ENCODE measurements at regions not wholly inside any gene's neighbourhood (a gene's known extent, or its start where the extent isn't known, plus 50 kb on each side); places are given as distances from the start of the nearest gene placed in this dataset.

DNA sequence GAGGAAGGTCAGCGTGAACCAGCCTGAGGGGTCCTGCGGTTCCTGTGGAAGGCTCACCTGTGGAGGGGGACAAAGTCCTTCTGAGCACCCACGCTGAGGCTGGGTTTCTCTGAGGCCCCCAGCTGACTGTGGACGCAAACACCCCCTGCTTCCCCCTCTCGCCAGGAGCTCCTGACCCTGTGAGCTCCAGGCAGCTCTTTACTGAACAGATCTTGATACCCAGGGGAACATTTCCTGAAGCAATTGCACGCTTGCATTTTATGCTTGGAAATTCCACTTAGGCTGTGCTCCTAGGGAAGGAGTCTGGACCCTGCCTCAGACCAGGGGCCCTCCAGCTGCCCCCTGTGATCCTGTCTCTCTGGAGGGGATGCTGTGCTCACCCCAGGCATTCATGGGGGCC is 454.2 kb upstream of the B3GAT1 start:
- H3K27ac ChIP-seq (ENCODE audit: low read depth, low read length) = no peak overlapping the region
- H2AFZ ChIP-seq (ENCODE audit: low read depth, low read length, poor library complexity, severe bottlenecking) = no peak overlapping the region
- H3K27me3 ChIP-seq (ENCODE audit: insufficient read depth, low read length) = peaks cover 2% of the 10 kb centered on the region; the same call in 1 of the 2 replicates
- DNase-seq (ENCODE audit: low read depth, low spot score) (no peak), ATAC-seq (no peak)
- no peaks in the 10 kb centered on the region for H3K9me3 ChIP-seq (ENCODE audit: control insufficient read depth in 1 of 2, insufficient read depth in 1 of 2, low read depth in 1 of 2, low read length in 2 of 2)
- intact Hi-C loops (cut with micrococcal nuclease) = loop anchor here (5.0 kb wide), 1 partner anchor 504 kb away; no protein-coding TSS in a partner anchor
- ChIA-PET RAD21 (ENCODE audit: low non-redundant PET in 1 of 2, low total read pairs in 2 of 2, uncharacterized antibody in 2 of 2, unreplicated experiment in 2 of 2) (no interaction called here), CTCF (no interaction called here), POLR2A (no interaction called here)
- H3K9ac ChIP-seq (ENCODE audit: low read length) = no peak overlapping the region
- no peaks in the 10 kb centered on the region for H3K9me2 ChIP-seq (ENCODE audit: insufficient read depth)
- no peaks in the 10 kb centered on the region for H3K79me2 ChIP-seq (ENCODE audit: insufficient read depth, low read length)
- BruUV-seq (replicated peaks) = no TSS peak
- no peaks in the 10 kb centered on the region for H3K36me3 ChIP-seq (ENCODE audit: control insufficient read depth in 1 of 2, insufficient read depth in 2 of 2, low read length in 2 of 2)
- no peak overlapping the region for H3K4me3 ChIP-seq (replicated peaks in 1 of 2; ENCODE audit: low read depth in 1 of 2, low read length in 2 of 2)
- H4K20me1 ChIP-seq (ENCODE audit: insufficient read depth) = no peaks in the 10 kb centered on the region
- peaks cover 0 to 7% of the 10 kb centered on the region in 2 experiments; a peak in 1 of 4 replicates for H3K4me1 ChIP-seq (ENCODE audit: control insufficient read depth in 1 of 2, insufficient read depth in 2 of 2, low read length in 2 of 2)
- no peak overlapping the region for H3K4me2 ChIP-seq (ENCODE audit: low read length)
- no peak for TF ChIP-seq ELF1 (IDR thresholded peaks at IDR 0.05; ENCODE audit: borderline replicate concordance, low read depth)
- TF ChIP-seq SIN3A (IDR thresholded peaks at IDR 0.05; ENCODE audit: low read depth) = no peak
- no peak for TF ChIP-seq ZNF274 (IDR thresholded peaks at IDR 0.05; ENCODE audit: low read depth, low read length)
- TF ChIP-seq, protein P1, sequence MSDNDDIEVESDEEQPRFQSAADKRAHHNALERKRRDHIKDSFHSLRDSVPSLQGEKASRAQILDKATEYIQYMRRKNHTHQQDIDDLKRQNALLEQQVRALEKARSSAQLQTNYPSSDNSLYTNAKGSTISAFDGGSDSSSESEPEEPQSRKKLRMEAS (IDR thresholded peaks at IDR 0.05) = no peak
- TF ChIP-seq, protein P2, sequence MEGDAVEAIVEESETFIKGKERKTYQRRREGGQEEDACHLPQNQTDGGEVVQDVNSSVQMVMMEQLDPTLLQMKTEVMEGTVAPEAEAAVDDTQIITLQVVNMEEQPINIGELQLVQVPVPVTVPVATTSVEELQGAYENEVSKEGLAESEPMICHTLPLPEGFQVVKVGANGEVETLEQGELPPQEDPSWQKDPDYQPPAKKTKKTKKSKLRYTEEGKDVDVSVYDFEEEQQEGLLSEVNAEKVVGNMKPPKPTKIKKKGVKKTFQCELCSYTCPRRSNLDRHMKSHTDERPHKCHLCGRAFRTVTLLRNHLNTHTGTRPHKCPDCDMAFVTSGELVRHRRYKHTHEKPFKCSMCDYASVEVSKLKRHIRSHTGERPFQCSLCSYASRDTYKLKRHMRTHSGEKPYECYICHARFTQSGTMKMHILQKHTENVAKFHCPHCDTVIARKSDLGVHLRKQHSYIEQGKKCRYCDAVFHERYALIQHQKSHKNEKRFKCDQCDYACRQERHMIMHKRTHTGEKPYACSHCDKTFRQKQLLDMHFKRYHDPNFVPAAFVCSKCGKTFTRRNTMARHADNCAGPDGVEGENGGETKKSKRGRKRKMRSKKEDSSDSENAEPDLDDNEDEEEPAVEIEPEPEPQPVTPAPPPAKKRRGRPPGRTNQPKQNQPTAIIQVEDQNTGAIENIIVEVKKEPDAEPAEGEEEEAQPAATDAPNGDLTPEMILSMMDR (IDR thresholded peaks at IDR 0.05 in 2 of 3, conservative IDR thresholded peaks at IDR 0.05 in 1 of 3; ENCODE audit: borderline replicate concordance in 1 of 3, insufficient read depth in 1 of 3, low read depth in 2 of 3, low read length in 2 of 3) = no peak
- no peak for TF ChIP-seq POLR2A (IDR thresholded peaks at IDR 0.05; ENCODE audit: borderline replicate concordance, extremely low read depth, insufficient read depth, insufficient read length)
- no peak for TF ChIP-seq RAD21 (IDR thresholded peaks at IDR 0.05; ENCODE audit: low read depth)
- TF ChIP-seq EZH2 (IDR thresholded peaks at IDR 0.05) = no peak
- no peak for TF ChIP-seq CBX3 (IDR thresholded peaks at IDR 0.05; ENCODE audit: low read depth)
- no peak for TF ChIP-seq SP1 (IDR thresholded peaks at IDR 0.05; ENCODE audit: low read depth)
- TF ChIP-seq EGR1 (IDR thresholded peaks at IDR 0.05; ENCODE audit: low read depth) = no peak
- no peak for TF ChIP-seq JUND (IDR thresholded peaks at IDR 0.05)
- TF ChIP-seq, protein P3, sequence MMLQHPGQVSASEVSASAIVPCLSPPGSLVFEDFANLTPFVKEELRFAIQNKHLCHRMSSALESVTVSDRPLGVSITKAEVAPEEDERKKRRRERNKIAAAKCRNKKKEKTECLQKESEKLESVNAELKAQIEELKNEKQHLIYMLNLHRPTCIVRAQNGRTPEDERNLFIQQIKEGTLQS (IDR thresholded peaks at IDR 0.05) = no peak
- TF ChIP-seq, protein P4, sequence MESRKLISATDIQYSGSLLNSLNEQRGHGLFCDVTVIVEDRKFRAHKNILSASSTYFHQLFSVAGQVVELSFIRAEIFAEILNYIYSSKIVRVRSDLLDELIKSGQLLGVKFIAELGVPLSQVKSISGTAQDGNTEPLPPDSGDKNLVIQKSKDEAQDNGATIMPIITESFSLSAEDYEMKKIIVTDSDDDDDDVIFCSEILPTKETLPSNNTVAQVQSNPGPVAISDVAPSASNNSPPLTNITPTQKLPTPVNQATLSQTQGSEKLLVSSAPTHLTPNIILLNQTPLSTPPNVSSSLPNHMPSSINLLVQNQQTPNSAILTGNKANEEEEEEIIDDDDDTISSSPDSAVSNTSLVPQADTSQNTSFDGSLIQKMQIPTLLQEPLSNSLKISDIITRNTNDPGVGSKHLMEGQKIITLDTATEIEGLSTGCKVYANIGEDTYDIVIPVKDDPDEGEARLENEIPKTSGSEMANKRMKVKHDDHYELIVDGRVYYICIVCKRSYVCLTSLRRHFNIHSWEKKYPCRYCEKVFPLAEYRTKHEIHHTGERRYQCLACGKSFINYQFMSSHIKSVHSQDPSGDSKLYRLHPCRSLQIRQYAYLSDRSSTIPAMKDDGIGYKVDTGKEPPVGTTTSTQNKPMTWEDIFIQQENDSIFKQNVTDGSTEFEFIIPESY (IDR thresholded peaks at IDR 0.05; ENCODE audit: extremely low read depth, insufficient replicate concordance, low read length) = no peak
- TF ChIP-seq, protein P5, sequence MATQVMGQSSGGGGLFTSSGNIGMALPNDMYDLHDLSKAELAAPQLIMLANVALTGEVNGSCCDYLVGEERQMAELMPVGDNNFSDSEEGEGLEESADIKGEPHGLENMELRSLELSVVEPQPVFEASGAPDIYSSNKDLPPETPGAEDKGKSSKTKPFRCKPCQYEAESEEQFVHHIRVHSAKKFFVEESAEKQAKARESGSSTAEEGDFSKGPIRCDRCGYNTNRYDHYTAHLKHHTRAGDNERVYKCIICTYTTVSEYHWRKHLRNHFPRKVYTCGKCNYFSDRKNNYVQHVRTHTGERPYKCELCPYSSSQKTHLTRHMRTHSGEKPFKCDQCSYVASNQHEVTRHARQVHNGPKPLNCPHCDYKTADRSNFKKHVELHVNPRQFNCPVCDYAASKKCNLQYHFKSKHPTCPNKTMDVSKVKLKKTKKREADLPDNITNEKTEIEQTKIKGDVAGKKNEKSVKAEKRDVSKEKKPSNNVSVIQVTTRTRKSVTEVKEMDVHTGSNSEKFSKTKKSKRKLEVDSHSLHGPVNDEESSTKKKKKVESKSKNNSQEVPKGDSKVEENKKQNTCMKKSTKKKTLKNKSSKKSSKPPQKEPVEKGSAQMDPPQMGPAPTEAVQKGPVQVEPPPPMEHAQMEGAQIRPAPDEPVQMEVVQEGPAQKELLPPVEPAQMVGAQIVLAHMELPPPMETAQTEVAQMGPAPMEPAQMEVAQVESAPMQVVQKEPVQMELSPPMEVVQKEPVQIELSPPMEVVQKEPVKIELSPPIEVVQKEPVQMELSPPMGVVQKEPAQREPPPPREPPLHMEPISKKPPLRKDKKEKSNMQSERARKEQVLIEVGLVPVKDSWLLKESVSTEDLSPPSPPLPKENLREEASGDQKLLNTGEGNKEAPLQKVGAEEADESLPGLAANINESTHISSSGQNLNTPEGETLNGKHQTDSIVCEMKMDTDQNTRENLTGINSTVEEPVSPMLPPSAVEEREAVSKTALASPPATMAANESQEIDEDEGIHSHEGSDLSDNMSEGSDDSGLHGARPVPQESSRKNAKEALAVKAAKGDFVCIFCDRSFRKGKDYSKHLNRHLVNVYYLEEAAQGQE (IDR thresholded peaks at IDR 0.05; ENCODE audit: low read depth) = no peak
- no peak for TF ChIP-seq SRF (IDR thresholded peaks at IDR 0.05; ENCODE audit: low read depth)
- TF ChIP-seq TCF7L2 (IDR thresholded peaks at IDR 0.05; ENCODE audit: borderline replicate concordance, extremely low read depth, insufficient read depth, insufficient read length) = no peak
- no peak for TF ChIP-seq FOSL1 (IDR thresholded peaks at IDR 0.05; ENCODE audit: low read depth)
- TF ChIP-seq CEBPB (IDR thresholded peaks at IDR 0.05; ENCODE audit: low read depth) = no peak
- TF ChIP-seq POLR2AphosphoS5 (IDR thresholded peaks at IDR 0.05; ENCODE audit: low read depth, low read length) = no peak

Measured in HCT116 (cell line).